Body of pancreas (tissue), 4 donors: ENCODE measurements at regions not wholly inside any gene's neighbourhood (a gene's known extent, or its start where the extent isn't known, plus 50 kb on each side); places are given as distances from the start of the nearest gene placed in this dataset.

Experiments
- CTCF ChIP-seq, 7 experiments: fragments of 450-650 bp in 4 of 7; fragments of 200-600 bp in 3 of 7; sonication (generic) in 3 of 7; IDR thresholded peaks; one replicate each; pipeline ENCODE4 v1.5.1; 2016 to 2019; ENCODE audit warnings: antibody characterized with exemption in 7 of 7
- POLR2A ChIP-seq, 3 donors: fragments of 450-650 bp; IDR thresholded peaks; one replicate each; pipeline ENCODE4 v1.6.1; 2016; ENCODE audit warnings: antibody characterized with exemption in 3 of 3, mild to moderate bottlenecking in 2 of 3

GRCh38 chr7:358352-358751 is 68.4 kb downstream of the FOXL3 start:
- TF ChIP-seq CTCF (IDR thresholded peaks at IDR 0.05) (no peak), POLR2A (IDR thresholded peaks at IDR 0.05) (no peak)
